GM18519 (cell line): ENCODE measurements at regions not wholly inside any gene's neighbourhood (a gene's known extent, or its start where the extent isn't known, plus 50 kb on each side); places are given as distances from the start of the nearest gene placed in this dataset.
A peak's percentile ranks its signal among the peaks of the same experiment; 100 is the strongest.

Experiments
- ATAC-seq: cut with Tn5 transposase; IDR thresholded peaks from one replicate; pipeline ENCODE4 v1.9.1; 2021; ENCODE audit warnings: mild to moderate bottlenecking, moderate library complexity; ENCODE audit not compliant: unreplicated experiment, low FRiP score

GRCh38 chr10:22770270-22770669 is 55.9 kb upstream of the PIP4K2A start:
- ATAC-seq: no peak

GRCh38 chr10:22767859-22768258 is 53.5 kb upstream of the PIP4K2A start:
- no peak for ATAC-seq

- no peak for ATAC-seq
Observed at GRCh38 chr10:22766693-22767092, 52.3 kb upstream of the PIP4K2A start.

- peak; percentile 55 for ATAC-seq
Observed at GRCh38 chr10:22765660-22766547, 51.5 kb upstream of the PIP4K2A start.

- ATAC-seq: no peak
Observed at GRCh38 chr10:22764639-22765038, 50.3 kb upstream of the PIP4K2A start.
